ENCODE measurements at regions not wholly inside any gene's neighbourhood (a gene's known extent, or its start where the extent isn't known, plus 50 kb on each side); places are given as distances from the start of the nearest gene placed in this dataset.

DNA sequence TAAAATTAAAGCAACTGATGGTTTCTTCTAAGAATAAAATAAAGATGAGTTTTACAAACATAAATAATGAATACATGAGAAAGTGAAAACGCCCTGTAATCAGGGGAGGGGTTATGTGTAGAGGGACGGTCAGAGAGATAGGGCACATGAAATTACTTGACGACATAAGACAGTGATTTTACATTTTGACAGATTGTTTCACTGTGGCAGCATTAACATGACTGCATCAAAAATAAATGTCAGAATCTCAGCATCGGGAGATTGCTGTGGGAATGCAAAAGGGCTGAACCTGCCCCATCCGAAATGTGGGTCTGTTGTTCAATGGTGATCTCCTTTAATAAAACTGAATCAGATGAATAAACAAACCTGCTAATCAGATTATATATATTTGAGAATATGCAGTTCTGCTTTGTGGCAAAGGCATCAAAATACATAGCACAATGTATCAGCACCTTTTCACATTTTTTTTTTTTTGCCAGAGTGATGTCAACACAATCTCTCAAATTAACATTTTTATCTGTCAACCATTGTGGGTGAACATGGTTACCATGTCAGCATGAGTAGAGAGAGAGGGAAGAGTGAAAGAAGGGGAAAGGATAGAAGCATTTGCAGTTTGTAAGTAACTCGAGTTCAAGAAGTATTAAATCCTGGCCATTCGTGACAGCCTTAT lies 177.1 kb upstream of the MAN1A1 start:
- H3K27me3 ChIP-seq (ENCODE audit: insufficient read depth, low read length, poor library complexity, severe bottlenecking) = no peaks in the 10 kb centered on the region
- no peaks in the 10 kb centered on the region for H3K36me3 ChIP-seq (ENCODE audit: insufficient read depth, low read length)
- H3K4me3 Mint-ChIP-seq = no peak overlapping the region
- no peak overlapping the region for H3K27ac ChIP-seq (ENCODE audit: low read depth, low read length)
- no peaks in the 10 kb centered on the region for H3K4me1 ChIP-seq (ENCODE audit: insufficient read depth, low read length)
- no peak for DNase-seq
- ChIA-PET POLR2A (no interaction called here), CTCF (no interaction called here)
- H3K4me3 ChIP-seq (ENCODE audit: low read length) = no peak overlapping the region
- no peak overlapping the region for H3K27ac Mint-ChIP-seq
- H3K36me3 Mint-ChIP-seq = no peaks in the 10 kb centered on the region
- H3K9me3 Mint-ChIP-seq = no peaks in the 10 kb centered on the region
- peaks cover 0 to 2% of the 10 kb centered on the region in 2 donors for H3K27me3 Mint-ChIP-seq
- no peaks in the 10 kb centered on the region for H3K9me3 ChIP-seq (ENCODE audit: low read length)
- no peaks in the 10 kb centered on the region for H3K4me1 Mint-ChIP-seq

DNA sequence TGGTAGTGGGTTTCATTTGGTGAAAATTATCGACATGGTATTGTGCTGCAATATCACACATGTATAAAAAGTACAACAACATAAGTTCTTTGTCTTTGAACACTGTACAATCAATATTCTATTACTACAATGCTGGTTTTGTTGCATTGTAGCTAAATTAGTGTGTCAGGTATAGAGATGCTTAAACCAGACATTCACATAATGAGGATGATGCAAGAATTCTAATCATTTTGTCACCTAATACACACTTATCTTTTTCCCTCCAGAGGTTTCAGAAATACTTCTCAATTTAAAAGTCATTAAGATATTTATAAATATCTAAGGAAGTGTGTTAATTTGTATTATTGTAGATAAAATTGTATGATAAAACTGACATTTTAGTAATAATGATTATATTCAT lies 174.8 kb upstream of the MAN1A1 start:
- Histone ChIP-seq H3K27me3 (ENCODE audit: insufficient read depth, low read length, poor library complexity, severe bottlenecking) (no peaks in the 10 kb centered on the region), H3K27ac (ENCODE audit: low read depth, low read length) (no peak overlapping the region), H3K9me3 (ENCODE audit: low read length) (no peaks in the 10 kb centered on the region), H3K4me3 (ENCODE audit: low read length) (no peak overlapping the region), H3K36me3 (ENCODE audit: insufficient read depth, low read length) (no peaks in the 10 kb centered on the region), H3K4me1 (ENCODE audit: insufficient read depth, low read length) (no peaks in the 10 kb centered on the region)
- Mint-ChIP-seq H3K27ac (no peak overlapping the region), H3K9me3 (no peaks in the 10 kb centered on the region), H3K4me1 (no peaks in the 10 kb centered on the region), H3K36me3 (no peaks in the 10 kb centered on the region), H3K4me3 (no peak overlapping the region), H3K27me3 (peaks cover 0 to 2% of the 10 kb centered on the region in 2 donors)
- POLR2A ChIA-PET = no interaction called here
- no peak for DNase-seq
- CTCF ChIA-PET = no interaction called here

GRCh38 chr6:119523556-119523955 lies 174.0 kb upstream of the MAN1A1 start:
- Mint-ChIP-seq H3K27me3 (peaks cover under 1 to 5% of the 10 kb centered on the region in 2 donors), H3K4me3 (no peak overlapping the region), H3K36me3 (no peaks in the 10 kb centered on the region), H3K27ac (no peak overlapping the region), H3K9me3 (no peaks in the 10 kb centered on the region), H3K4me1 (no peaks in the 10 kb centered on the region)
- H3K36me3 ChIP-seq (ENCODE audit: insufficient read depth, low read length) = no peaks in the 10 kb centered on the region
- ChIA-PET CTCF (no interaction called here), POLR2A (no interaction called here)
- H3K27me3 ChIP-seq (ENCODE audit: insufficient read depth, low read length, poor library complexity, severe bottlenecking) = no peaks in the 10 kb centered on the region
- DNase-seq = no peak
- no peaks in the 10 kb centered on the region for H3K9me3 ChIP-seq (ENCODE audit: low read length)
- no peak overlapping the region for H3K4me3 ChIP-seq (ENCODE audit: low read length)
- no peaks in the 10 kb centered on the region for H3K4me1 ChIP-seq (ENCODE audit: insufficient read depth, low read length)
- no peak overlapping the region for H3K27ac ChIP-seq (ENCODE audit: low read depth, low read length)

DNA sequence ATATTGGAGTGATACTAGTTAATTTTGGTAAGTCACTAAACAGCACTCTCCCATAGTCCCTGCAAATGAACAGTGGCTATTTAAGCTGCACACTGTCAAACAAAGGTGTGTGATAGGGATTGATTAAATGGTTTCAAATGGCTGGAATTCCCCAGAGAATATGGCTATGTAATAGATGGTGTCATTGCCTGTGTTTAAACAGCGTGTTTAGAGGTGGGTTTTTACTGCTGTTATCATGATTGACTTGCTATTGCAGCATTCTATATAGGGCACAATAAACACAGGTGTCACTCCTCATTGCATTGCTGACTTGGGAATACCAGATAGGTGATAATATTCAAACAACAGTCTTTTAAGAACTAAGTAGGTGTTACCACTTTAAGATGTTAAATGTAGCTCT lies 171.7 kb upstream of the MAN1A1 start:
- H3K36me3 Mint-ChIP-seq = no peaks in the 10 kb centered on the region
- Histone ChIP-seq H3K9me3 (ENCODE audit: low read length) (no peaks in the 10 kb centered on the region), H3K36me3 (ENCODE audit: insufficient read depth, low read length) (no peaks in the 10 kb centered on the region), H3K27me3 (ENCODE audit: insufficient read depth, low read length, poor library complexity, severe bottlenecking) (no peaks in the 10 kb centered on the region), H3K4me3 (ENCODE audit: low read length) (no peak overlapping the region), H3K4me1 (ENCODE audit: insufficient read depth, low read length) (no peaks in the 10 kb centered on the region), H3K27ac (ENCODE audit: low read depth, low read length) (no peak overlapping the region)
- no peak for DNase-seq
- H3K27ac Mint-ChIP-seq = no peak overlapping the region
- H3K4me1 Mint-ChIP-seq = no peaks in the 10 kb centered on the region
- no peaks in the 10 kb centered on the region for H3K9me3 Mint-ChIP-seq
- CTCF ChIA-PET = no interaction called here
- POLR2A ChIA-PET = no interaction called here
- H3K27me3 Mint-ChIP-seq = peaks cover 0 to 9% of the 10 kb centered on the region in 2 donors
- H3K4me3 Mint-ChIP-seq = no peak overlapping the region

DNA sequence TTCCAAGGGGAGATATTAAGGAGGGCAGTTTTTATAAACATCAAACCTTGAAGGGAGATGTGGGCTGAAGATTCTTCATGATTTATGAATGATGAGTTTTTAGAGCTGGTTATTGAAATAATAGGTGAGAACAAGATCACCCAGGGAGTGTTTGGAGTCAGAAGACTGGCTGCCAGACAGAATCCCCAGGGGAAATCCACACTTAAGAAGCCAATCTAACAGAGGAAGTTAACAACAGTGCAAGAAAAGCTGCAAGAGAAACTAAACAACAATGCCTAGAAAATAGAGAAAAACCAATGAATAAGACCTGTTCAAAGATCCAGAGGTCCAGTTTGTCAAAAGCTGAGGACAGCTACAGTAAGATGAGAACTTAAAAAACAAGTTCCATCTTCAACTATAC lies 167.9 kb upstream of the MAN1A1 start:
- H3K27me3 ChIP-seq (ENCODE audit: insufficient read depth, low read length, poor library complexity, severe bottlenecking) = no peaks in the 10 kb centered on the region
- no peaks in the 10 kb centered on the region for H3K36me3 ChIP-seq (ENCODE audit: insufficient read depth, low read length)
- H3K27ac ChIP-seq (ENCODE audit: low read depth, low read length) = no peak overlapping the region
- H3K27me3 Mint-ChIP-seq = peaks cover 0 to 12% of the 10 kb centered on the region in 2 donors
- no peak overlapping the region for H3K4me3 ChIP-seq (ENCODE audit: low read length)
- CTCF ChIA-PET = no interaction called here
- no peaks in the 10 kb centered on the region for H3K4me1 Mint-ChIP-seq
- POLR2A ChIA-PET = no interaction called here
- H3K36me3 Mint-ChIP-seq = no peaks in the 10 kb centered on the region
- no peak overlapping the region for H3K4me3 Mint-ChIP-seq
- H3K27ac Mint-ChIP-seq = peak overlapping the region in 1 of 8 donors; percentile 14
- no peaks in the 10 kb centered on the region for H3K9me3 Mint-ChIP-seq
- no peak for DNase-seq
- H3K4me1 ChIP-seq (ENCODE audit: insufficient read depth, low read length) = no peaks in the 10 kb centered on the region
- H3K9me3 ChIP-seq (ENCODE audit: low read length) = no peaks in the 10 kb centered on the region

- Mint-ChIP-seq H3K4me1 (no peaks in the 10 kb centered on the region), H3K9me3 (no peaks in the 10 kb centered on the region), H3K27me3 (peaks cover 0 to 12% of the 10 kb centered on the region in 2 donors), H3K36me3 (no peaks in the 10 kb centered on the region), H3K4me3 (no peak overlapping the region), H3K27ac (no peak overlapping the region)
- DNase-seq = no peak
- Histone ChIP-seq H3K9me3 (ENCODE audit: low read length) (no peaks in the 10 kb centered on the region), H3K27me3 (ENCODE audit: insufficient read depth, low read length, poor library complexity, severe bottlenecking) (no peaks in the 10 kb centered on the region), H3K36me3 (ENCODE audit: insufficient read depth, low read length) (no peaks in the 10 kb centered on the region), H3K27ac (ENCODE audit: low read depth, low read length) (no peak overlapping the region), H3K4me3 (ENCODE audit: low read length) (no peak overlapping the region), H3K4me1 (ENCODE audit: insufficient read depth, low read length) (no peaks in the 10 kb centered on the region)
- ChIA-PET CTCF (no interaction called here), POLR2A (no interaction called here)
These were observed 164.8 kb upstream of the MAN1A1 start for GRCh38 chr6:119514345-119514744.

DNA sequence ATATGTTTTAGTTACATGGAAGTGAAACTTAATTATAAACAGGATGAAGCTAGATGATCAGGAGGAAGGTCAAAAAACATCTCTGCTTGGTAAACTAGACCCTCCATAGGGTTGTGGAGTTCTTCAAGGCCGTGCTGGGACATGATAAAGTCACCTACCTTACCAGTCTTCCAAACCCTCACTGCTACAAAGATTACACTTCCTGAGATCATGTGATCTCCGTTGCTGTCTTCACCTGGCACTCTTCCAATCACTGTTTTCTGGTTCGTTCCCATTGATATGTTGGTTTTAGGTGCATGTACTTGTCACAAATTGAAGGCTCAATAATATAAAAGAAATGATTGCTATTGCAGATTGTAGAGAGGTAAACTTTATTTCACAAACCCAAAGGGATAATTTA lies 161.5 kb upstream of the MAN1A1 start:
- Histone ChIP-seq H3K27me3 (ENCODE audit: insufficient read depth, low read length, poor library complexity, severe bottlenecking) (no peaks in the 10 kb centered on the region), H3K36me3 (ENCODE audit: insufficient read depth, low read length) (no peaks in the 10 kb centered on the region), H3K4me1 (ENCODE audit: insufficient read depth, low read length) (no peaks in the 10 kb centered on the region), H3K9me3 (ENCODE audit: low read length) (no peaks in the 10 kb centered on the region), H3K27ac (ENCODE audit: low read depth, low read length) (no peak overlapping the region), H3K4me3 (ENCODE audit: low read length) (no peak overlapping the region)
- H3K36me3 Mint-ChIP-seq = no peaks in the 10 kb centered on the region
- H3K27ac Mint-ChIP-seq = no peak overlapping the region
- ChIA-PET CTCF (no interaction called here), POLR2A (no interaction called here)
- H3K4me1 Mint-ChIP-seq = no peaks in the 10 kb centered on the region
- DNase-seq = no peak
- H3K9me3 Mint-ChIP-seq = no peaks in the 10 kb centered on the region
- no peak overlapping the region for H3K4me3 Mint-ChIP-seq
- H3K27me3 Mint-ChIP-seq = peaks cover 2 to 3% of the 10 kb centered on the region in 2 donors

DNA sequence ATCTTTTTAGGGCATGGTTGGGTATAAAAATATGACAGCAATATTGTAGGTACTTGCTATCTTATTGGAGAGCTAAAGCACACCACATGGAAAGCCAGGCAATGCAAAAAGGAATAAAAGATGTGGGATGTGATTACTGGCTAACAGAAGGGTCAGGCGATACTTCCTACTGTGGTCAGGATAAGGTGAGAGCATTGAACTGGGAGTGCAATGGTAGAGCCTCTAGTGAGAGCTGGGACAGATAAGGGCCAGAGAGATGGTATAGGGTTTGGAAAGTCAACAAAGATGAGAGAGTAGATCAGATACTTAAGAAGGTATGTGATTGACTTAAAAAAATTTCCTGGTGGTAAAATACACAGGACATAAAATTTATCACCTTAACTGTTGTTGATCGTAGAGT lies 160.7 kb upstream of the MAN1A1 start:
- H3K27ac Mint-ChIP-seq = no peak overlapping the region
- no peak overlapping the region for H3K4me3 Mint-ChIP-seq
- Histone ChIP-seq H3K36me3 (ENCODE audit: insufficient read depth, low read length) (no peaks in the 10 kb centered on the region), H3K4me1 (ENCODE audit: insufficient read depth, low read length) (no peaks in the 10 kb centered on the region), H3K4me3 (ENCODE audit: low read length) (no peak overlapping the region), H3K27me3 (ENCODE audit: insufficient read depth, low read length, poor library complexity, severe bottlenecking) (no peaks in the 10 kb centered on the region), H3K9me3 (ENCODE audit: low read length) (no peaks in the 10 kb centered on the region), H3K27ac (ENCODE audit: low read depth, low read length) (no peak overlapping the region)
- H3K36me3 Mint-ChIP-seq = no peaks in the 10 kb centered on the region
- H3K9me3 Mint-ChIP-seq = no peaks in the 10 kb centered on the region
- CTCF ChIA-PET = no interaction called here
- H3K27me3 Mint-ChIP-seq = peaks cover 0 to 2% of the 10 kb centered on the region in 2 donors
- H3K4me1 Mint-ChIP-seq = no peaks in the 10 kb centered on the region
- POLR2A ChIA-PET = no interaction called here
- no peak for DNase-seq

- no peaks in the 10 kb centered on the region for H3K9me3 ChIP-seq (ENCODE audit: low read length)
- Mint-ChIP-seq H3K4me3 (no peak overlapping the region), H3K4me1 (no peaks in the 10 kb centered on the region), H3K27ac (no peak overlapping the region), H3K36me3 (no peaks in the 10 kb centered on the region), H3K27me3 (peaks cover 0 to 2% of the 10 kb centered on the region in 2 donors), H3K9me3 (no peaks in the 10 kb centered on the region)
- DNase-seq = no peak
- no peaks in the 10 kb centered on the region for H3K27me3 ChIP-seq (ENCODE audit: insufficient read depth, low read length, poor library complexity, severe bottlenecking)
- no peaks in the 10 kb centered on the region for H3K36me3 ChIP-seq (ENCODE audit: insufficient read depth, low read length)
- H3K4me1 ChIP-seq (ENCODE audit: insufficient read depth, low read length) = no peaks in the 10 kb centered on the region
- POLR2A ChIA-PET = no interaction called here
- CTCF ChIA-PET = no interaction called here
- no peak overlapping the region for H3K4me3 ChIP-seq (ENCODE audit: low read length)
- no peak overlapping the region for H3K27ac ChIP-seq (ENCODE audit: low read depth, low read length)
These were observed 157.1 kb upstream of the MAN1A1 start for GRCh38 chr6:119506631-119507174.

Measured in CD8-positive, alpha-beta memory T cell (primary cell).